ENCODE measurements at regions not wholly inside any gene's neighbourhood (a gene's known extent, or its start where the extent isn't known, plus 50 kb on each side); places are given as distances from the start of the nearest gene placed in this dataset.

GRCh38 chr13:65508338-65508737 is 1721.8 kb downstream of the PCDH9 start:
- TF ChIP-seq EZH2 (optimal IDR thresholded peaks at IDR 0.05; ENCODE audit: low read depth, low read length) = no peak
- no peak for TF ChIP-seq CTCF (IDR thresholded peaks at IDR 0.05; ENCODE audit: low read length)
- TF ChIP-seq EZH2phosphoT487 (IDR thresholded peaks at IDR 0.05; ENCODE audit: low read length) = no peak

All from MM.1S (cell line).